PFSK-1 (cell line): ENCODE measurements at regions not wholly inside any gene's neighbourhood (a gene's known extent, or its start where the extent isn't known, plus 50 kb on each side); places are given as distances from the start of the nearest gene placed in this dataset.

Experiments used
- FOXP2 ChIP-seq: optimal IDR thresholded peaks from 2 replicates; pipeline ENCODE3; 2011; ENCODE audit warnings: borderline replicate concordance, control low read depth, inconsistent platforms; ENCODE audit not compliant: insufficient read depth; ENCODE audit errors: extremely low read length, extremely low read depth
- POLR2AphosphoS5 ChIP-seq: IDR thresholded peaks from 2 replicates; pipeline ENCODE4 v1.6.1; 2012; ENCODE audit warnings: low read depth, mild to moderate bottlenecking, control low read depth, low read length, moderate library complexity
- SIN3A ChIP-seq: IDR thresholded peaks from 2 replicates; pipeline ENCODE4 v1.6.1; 2012; ENCODE audit warnings: mild to moderate bottlenecking, low read length, moderate library complexity, borderline replicate concordance; ENCODE audit not compliant: insufficient read depth
- TAF1 ChIP-seq: IDR thresholded peaks from 2 replicates; pipeline ENCODE4 v1.6.1; 2012; ENCODE audit warnings: low read length, control low read depth, borderline replicate concordance; ENCODE audit not compliant: insufficient read depth
- TF ChIP-seq, protein P1 (sequence below), 2 experiments: IDR thresholded peaks; 2 replicates each; pipeline versions ENCODE4 v1.6.1 to v1.8.0; 2011 to 2012; ENCODE audit warnings: low read depth in 2 of 2, low read length in 2 of 2, control low read depth in 1 of 2, inconsistent platforms in 1 of 2, mild to moderate bottlenecking in 1 of 2, moderate library complexity in 1 of 2; ENCODE audit not compliant: insufficient read depth in 1 of 2

DNA sequence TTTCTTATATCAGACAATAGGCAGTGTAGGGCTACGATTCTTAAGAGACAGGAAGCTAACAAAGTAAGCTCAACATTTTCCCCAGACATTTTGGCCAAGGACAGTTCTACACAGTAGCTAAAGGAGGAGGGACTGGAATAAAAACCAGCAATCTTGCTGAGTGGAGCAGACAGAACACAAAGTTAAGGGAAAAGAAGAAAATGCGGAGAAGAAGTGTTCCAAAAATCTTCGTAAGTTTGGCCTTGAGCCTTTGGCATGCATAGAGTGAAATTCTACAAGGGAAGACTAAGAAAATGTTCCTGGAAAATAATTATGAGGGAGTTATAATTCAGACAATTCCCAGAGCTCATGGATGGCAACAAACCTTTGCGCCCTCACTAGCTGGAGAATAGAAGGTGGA lies 748.0 kb upstream of the CTNND2 start:
- no peak for TF ChIP-seq SIN3A
- TF ChIP-seq TAF1: no peak
- TF ChIP-seq, protein P1, sequence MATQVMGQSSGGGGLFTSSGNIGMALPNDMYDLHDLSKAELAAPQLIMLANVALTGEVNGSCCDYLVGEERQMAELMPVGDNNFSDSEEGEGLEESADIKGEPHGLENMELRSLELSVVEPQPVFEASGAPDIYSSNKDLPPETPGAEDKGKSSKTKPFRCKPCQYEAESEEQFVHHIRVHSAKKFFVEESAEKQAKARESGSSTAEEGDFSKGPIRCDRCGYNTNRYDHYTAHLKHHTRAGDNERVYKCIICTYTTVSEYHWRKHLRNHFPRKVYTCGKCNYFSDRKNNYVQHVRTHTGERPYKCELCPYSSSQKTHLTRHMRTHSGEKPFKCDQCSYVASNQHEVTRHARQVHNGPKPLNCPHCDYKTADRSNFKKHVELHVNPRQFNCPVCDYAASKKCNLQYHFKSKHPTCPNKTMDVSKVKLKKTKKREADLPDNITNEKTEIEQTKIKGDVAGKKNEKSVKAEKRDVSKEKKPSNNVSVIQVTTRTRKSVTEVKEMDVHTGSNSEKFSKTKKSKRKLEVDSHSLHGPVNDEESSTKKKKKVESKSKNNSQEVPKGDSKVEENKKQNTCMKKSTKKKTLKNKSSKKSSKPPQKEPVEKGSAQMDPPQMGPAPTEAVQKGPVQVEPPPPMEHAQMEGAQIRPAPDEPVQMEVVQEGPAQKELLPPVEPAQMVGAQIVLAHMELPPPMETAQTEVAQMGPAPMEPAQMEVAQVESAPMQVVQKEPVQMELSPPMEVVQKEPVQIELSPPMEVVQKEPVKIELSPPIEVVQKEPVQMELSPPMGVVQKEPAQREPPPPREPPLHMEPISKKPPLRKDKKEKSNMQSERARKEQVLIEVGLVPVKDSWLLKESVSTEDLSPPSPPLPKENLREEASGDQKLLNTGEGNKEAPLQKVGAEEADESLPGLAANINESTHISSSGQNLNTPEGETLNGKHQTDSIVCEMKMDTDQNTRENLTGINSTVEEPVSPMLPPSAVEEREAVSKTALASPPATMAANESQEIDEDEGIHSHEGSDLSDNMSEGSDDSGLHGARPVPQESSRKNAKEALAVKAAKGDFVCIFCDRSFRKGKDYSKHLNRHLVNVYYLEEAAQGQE (IDR thresholded peaks at IDR 0.05; ENCODE audit: insufficient read depth in 1 of 2, low read depth in 2 of 2, low read length in 2 of 2): no peak
- TF ChIP-seq FOXP2: no peak
- no peak for TF ChIP-seq POLR2AphosphoS5

DNA sequence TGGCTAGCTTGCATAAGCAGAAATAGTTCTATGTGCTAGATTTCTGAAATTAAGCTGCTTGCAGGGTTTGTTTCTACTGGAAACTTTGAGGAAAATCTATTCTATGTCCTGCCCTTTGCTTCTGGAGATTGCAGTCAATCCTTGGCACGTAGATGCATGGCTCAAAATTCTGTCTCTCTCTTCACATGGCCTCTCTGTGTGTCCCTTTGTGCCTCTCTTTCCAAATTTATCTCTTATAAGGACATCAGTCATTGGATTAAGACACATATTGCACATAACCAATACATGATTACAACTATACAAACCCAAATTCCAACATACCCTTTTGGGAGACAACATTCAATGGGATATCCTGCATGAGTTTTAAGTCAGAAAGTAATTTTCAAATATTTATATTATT lies 744.3 kb upstream of the CTNND2 start:
- no peak for TF ChIP-seq FOXP2
- TF ChIP-seq POLR2AphosphoS5: no peak
- TF ChIP-seq TAF1: no peak
- no peak for TF ChIP-seq SIN3A
- TF ChIP-seq, protein P1 (IDR thresholded peaks at IDR 0.05; ENCODE audit: insufficient read depth in 1 of 2, low read depth in 2 of 2, low read length in 2 of 2): no peak

DNA sequence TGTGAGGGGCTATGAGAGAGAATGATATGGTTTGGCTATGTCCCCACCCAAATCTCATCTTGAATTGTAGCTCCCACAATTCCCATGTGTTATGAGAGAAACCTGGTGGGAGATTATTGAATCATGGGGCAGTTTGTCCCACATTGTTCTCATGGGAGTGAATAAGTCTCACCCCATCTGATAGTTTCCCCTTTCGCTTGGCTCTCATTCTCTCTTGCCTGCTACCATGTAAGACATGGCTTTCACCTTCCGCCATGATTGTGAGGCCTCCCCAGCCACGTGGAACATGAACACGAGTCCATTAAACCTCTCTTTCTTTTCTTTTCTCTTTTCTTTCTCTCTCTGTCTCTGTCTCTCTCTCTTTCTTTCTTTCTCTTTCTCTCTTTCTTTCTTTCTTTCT lies 743.4 kb upstream of the CTNND2 start:
- no peak for TF ChIP-seq SIN3A
- no peak for TF ChIP-seq POLR2AphosphoS5
- no peak for TF ChIP-seq FOXP2
- TF ChIP-seq, protein P1 (IDR thresholded peaks at IDR 0.05; ENCODE audit: insufficient read depth in 1 of 2, low read depth in 2 of 2, low read length in 2 of 2): no peak
- TF ChIP-seq TAF1: no peak

DNA sequence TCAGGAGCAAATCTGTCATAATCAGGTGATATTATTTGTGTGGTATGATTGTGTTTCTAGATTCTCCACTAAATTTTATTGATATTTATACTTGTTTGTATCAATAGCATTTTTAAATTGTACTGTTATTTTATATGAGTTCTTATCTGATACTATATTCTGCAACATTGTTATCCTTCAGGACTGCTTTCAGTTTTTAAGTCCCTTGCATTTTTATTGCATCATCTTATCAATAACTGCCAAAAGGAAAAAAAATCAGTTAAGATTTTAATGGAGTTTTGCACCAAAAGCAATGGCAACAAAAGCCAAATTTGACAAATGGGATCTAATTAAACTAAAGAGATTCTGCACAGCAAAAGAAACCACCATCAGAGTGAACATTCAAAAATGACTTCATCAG lies 741.3 kb upstream of the CTNND2 start:
- no peak for TF ChIP-seq POLR2AphosphoS5
- TF ChIP-seq, protein P1 (IDR thresholded peaks at IDR 0.05; ENCODE audit: insufficient read depth in 1 of 2, low read depth in 2 of 2, low read length in 2 of 2): no peak
- no peak for TF ChIP-seq SIN3A
- no peak for TF ChIP-seq FOXP2
- TF ChIP-seq TAF1: no peak

DNA sequence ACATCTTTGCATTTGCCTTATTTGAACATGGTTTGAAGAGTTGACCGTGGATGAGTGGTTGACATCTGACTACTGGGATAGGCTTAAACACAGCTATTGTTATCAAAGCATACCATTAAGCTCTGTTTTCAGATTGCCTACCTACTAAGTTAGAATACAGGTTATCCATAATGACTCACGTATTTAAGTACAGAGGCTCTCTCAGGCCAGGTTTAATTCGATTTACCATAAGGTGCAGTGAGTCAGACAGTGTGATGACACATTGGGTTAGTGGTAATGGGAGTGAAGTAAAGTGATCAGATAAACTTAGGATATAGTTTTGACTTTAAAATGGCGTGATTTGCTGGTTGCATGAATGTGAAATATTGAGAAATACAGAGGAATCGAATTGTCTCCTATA lies 732.0 kb upstream of the CTNND2 start:
- TF ChIP-seq TAF1 (no peak), FOXP2 (no peak), POLR2AphosphoS5 (no peak)
